HCT116 (cell line): ENCODE measurements at regions not wholly inside any gene's neighbourhood (a gene's known extent, or its start where the extent isn't known, plus 50 kb on each side); places are given as distances from the start of the nearest gene placed in this dataset.

ENCODE experiments used
- ATAC-seq: fragments of 200-7000 bp; cut with Tn5 transposase; 2 replicates; pipeline ENCODE4 v1.9.1; 2020; ENCODE audit warnings: mild to moderate bottlenecking, moderate library complexity
- BruUV-seq: library from RNA; stranded (reverse); fragments of 400-500 nt; replicated peaks from 2 replicates; lab custom pipeline; 2021; lab: Mats Ljungman, UMichigan
- CTCF ChIA-PET: fragments of 300-600 bp; sonication (Branson Sonifier 250); formaldehyde crosslinking; loops from one replicate; lab custom pipeline; 2021; ENCODE audit warnings: antibody characterized with exemption; lab: Charles Lee
- POLR2A ChIA-PET: fragments of 300-600, 350-600 bp; sonication (Branson Sonifier 250); formaldehyde crosslinking; loops from one replicate; lab custom pipeline; 2021; ENCODE audit warnings: antibody characterized with exemption; lab: Charles Lee
- RAD21 ChIA-PET, 2 experiments: fragments of 300-600 bp; sonication (Branson Sonifier 250); formaldehyde crosslinking; loops; one replicate each; lab custom pipeline; 2023; ENCODE audit warnings: low total read pairs in 2 of 2; ENCODE audit not compliant: uncharacterized antibody in 2 of 2, unreplicated experiment in 2 of 2, low non-redundant PET in 1 of 2; lab: Charles Lee
- DNase-seq: peaks from one replicate; pipeline ENCODE4 v3.0.0-alpha.2; 2010; ENCODE audit warnings: low read depth, low spot score
- H2AFZ ChIP-seq: fragments of 200-600 bp; shearing (Covaris generic), sonication (generic); 2 replicates; pipeline ENCODE4 v1.6.1; 2017; ENCODE audit warnings: low read depth, mixed run types, mixed read lengths, antibody characterized with exemption, low read length; ENCODE audit not compliant: poor library complexity, severe bottlenecking
- H3K27ac ChIP-seq: 2 replicates; pipeline ENCODE4 v1.5.1; 2012; ENCODE audit warnings: low read depth, low read length
- H3K27me3 ChIP-seq: fragments of 200-600 bp; sonication (generic); 2 replicates; pipeline ENCODE4 v1.6.1; 2016; ENCODE audit warnings: mixed run types, low read length, mixed read lengths; ENCODE audit not compliant: insufficient read depth
- H3K36me3 ChIP-seq, 2 experiments: fragments of 200-500 bp in 1 of 2; fragments of 200-600 bp in 1 of 2; sonication (Bioruptor generic) in 1 of 2; sonication (generic) in 1 of 2; 2 replicates each; pipeline versions ENCODE4 v1.5.1 to v1.6.1; 2014 to 2016; ENCODE audit warnings: low read length in 2 of 2, inconsistent platforms in 1 of 2, mixed read lengths in 1 of 2, mixed run types in 1 of 2; ENCODE audit not compliant: insufficient read depth in 2 of 2, control insufficient read depth in 1 of 2
- H3K4me1 ChIP-seq, 2 experiments: fragments of 200-600 bp in 1 of 2; sonication (generic) in 1 of 2; 2 replicates each; pipeline versions ENCODE4 v1.5.1 to v1.6.1; 2012 to 2017; ENCODE audit warnings: low read length in 2 of 2, inconsistent platforms in 1 of 2, mild to moderate bottlenecking in 1 of 2, mixed read lengths in 1 of 2, mixed run types in 1 of 2, moderate library complexity in 1 of 2; ENCODE audit not compliant: insufficient read depth in 2 of 2, control insufficient read depth in 1 of 2
- H3K4me2 ChIP-seq: fragments of 200-600 bp; sonication (generic); 2 replicates; pipeline ENCODE4 v1.6.1; 2017; ENCODE audit warnings: mixed run types, low read length, mixed read lengths
- H3K4me3 ChIP-seq, 2 experiments: fragments of 200-600 bp in 1 of 2; sonication (generic) in 1 of 2; replicated peaks in 1 of 2; 2 replicates each; pipeline ENCODE4 v1.5.1; 2011 to 2016; ENCODE audit warnings: low read length in 2 of 2, control low read depth in 1 of 2, low read depth in 1 of 2, mild to moderate bottlenecking in 1 of 2, mixed read lengths in 1 of 2, mixed run types in 1 of 2
- H3K79me2 ChIP-seq: fragments of 200-600 bp; sonication (generic); 2 replicates; pipeline ENCODE4 v1.6.1; 2017; ENCODE audit warnings: mild to moderate bottlenecking, mixed run types, low read length, moderate library complexity, mixed read lengths; ENCODE audit not compliant: insufficient read depth
- H3K9ac ChIP-seq: fragments of 200-600 bp; sonication (generic); 2 replicates; pipeline ENCODE4 v1.6.1; 2016; ENCODE audit warnings: low read length, mixed read lengths
- H3K9me2 ChIP-seq: fragments of 200-600 bp; sonication (generic), shearing (Covaris generic); 2 replicates; pipeline ENCODE4 v1.6.1; 2017; ENCODE audit warnings: mixed run types, mild to moderate bottlenecking, moderate library complexity; ENCODE audit not compliant: insufficient read depth
- H3K9me3 ChIP-seq, 2 experiments: fragments of 200-500 bp in 1 of 2; fragments of 200-600 bp in 1 of 2; sonication (Bioruptor generic) in 1 of 2; sonication (generic) in 1 of 2; 2 replicates each; pipeline ENCODE4 v1.6.1; 2014 to 2017; ENCODE audit warnings: low read length in 2 of 2, mixed read lengths in 2 of 2, inconsistent platforms in 1 of 2, low read depth in 1 of 2, mild to moderate bottlenecking in 1 of 2, mixed run types in 1 of 2, moderate library complexity in 1 of 2; ENCODE audit not compliant: control insufficient read depth in 1 of 2, insufficient read depth in 1 of 2
- H4K20me1 ChIP-seq: fragments of 200-600 bp; sonication (generic), shearing (Covaris generic); 2 replicates; pipeline ENCODE4 v1.6.1; 2017; ENCODE audit warnings: mixed run types, mild to moderate bottlenecking, moderate library complexity; ENCODE audit not compliant: insufficient read depth
- ATF3 ChIP-seq: IDR thresholded peaks from 2 replicates; pipeline ENCODE4 v1.6.1; 2012
- CBX3 ChIP-seq: IDR thresholded peaks from 2 replicates; pipeline ENCODE4 v1.6.1; 2012; ENCODE audit warnings: low read depth
- EGR1 ChIP-seq: IDR thresholded peaks from 2 replicates; pipeline ENCODE4 v1.6.1; 2012; ENCODE audit warnings: low read depth
- ELF1 ChIP-seq: IDR thresholded peaks from 2 replicates; pipeline ENCODE4 v1.6.1; 2012; ENCODE audit warnings: low read depth, borderline replicate concordance
- EZH2 ChIP-seq: fragments of 200-600 bp; sonication (generic); IDR thresholded peaks from 2 replicates; pipeline ENCODE4 v1.6.1; 2017; ENCODE audit warnings: antibody characterized with exemption, mixed run types
- EZH2phosphoT487 ChIP-seq: fragments of 200-600 bp; IDR thresholded peaks from 2 replicates; pipeline ENCODE4 v1.6.1; 2018; ENCODE audit warnings: antibody characterized with exemption, borderline replicate concordance
- FOSL1 ChIP-seq: IDR thresholded peaks from 2 replicates; pipeline ENCODE4 v1.6.1; 2012; ENCODE audit warnings: low read depth
- JUND ChIP-seq: IDR thresholded peaks from 2 replicates; pipeline ENCODE4 v1.6.1; 2012
- POLR2A ChIP-seq: IDR thresholded peaks from 2 replicates; pipeline ENCODE4 v1.7.0; 2011; ENCODE audit warnings: borderline replicate concordance; ENCODE audit not compliant: insufficient read depth, insufficient read length; ENCODE audit errors: extremely low read depth
- SIN3A ChIP-seq: IDR thresholded peaks from 2 replicates; pipeline ENCODE4 v1.6.1; 2012; ENCODE audit warnings: low read depth
- SP1 ChIP-seq: IDR thresholded peaks from 2 replicates; pipeline ENCODE4 v1.6.1; 2012; ENCODE audit warnings: low read depth
- SRF ChIP-seq: IDR thresholded peaks from 2 replicates; pipeline ENCODE4 v1.6.1; 2012; ENCODE audit warnings: low read depth
- TCF7L2 ChIP-seq: IDR thresholded peaks from 2 replicates; pipeline ENCODE4 v1.7.0; 2011; ENCODE audit warnings: borderline replicate concordance, inconsistent platforms; ENCODE audit not compliant: insufficient read depth, insufficient read length; ENCODE audit errors: extremely low read depth
- ZBTB33 ChIP-seq: IDR thresholded peaks from 2 replicates; pipeline ENCODE4 v1.6.1; 2011; ENCODE audit warnings: mild to moderate bottlenecking, low read length, moderate library complexity; ENCODE audit not compliant: insufficient replicate concordance; ENCODE audit errors: extremely low read depth
- ZFX ChIP-seq: fragments of 450-650 bp; IDR thresholded peaks from 2 replicates; pipeline ENCODE4 v1.6.1; 2017
- ZNF274 ChIP-seq: fragments of 200-500 bp; sonication (Bioruptor generic); IDR thresholded peaks from 2 replicates; pipeline ENCODE4 v1.6.1; 2014; ENCODE audit warnings: mild to moderate bottlenecking, low read depth, low read length, inconsistent platforms
- intact Hi-C: fragments of 100-400 bp; cut with micrococcal nuclease; formaldehyde crosslinking; loops from 2 replicates; pipeline ENCODE4 v1.10.0; 2022

- Histone ChIP-seq H3K27ac (no peak overlapping the region), H3K4me3 (no peak overlapping the region), H3K36me3 (no peaks in the 10 kb centered on the region), H3K4me2 (no peak overlapping the region), H3K9me2 (no peaks in the 10 kb centered on the region), H3K9ac (no peak overlapping the region), H2AFZ (no peak overlapping the region), H3K4me1 (peaks cover 0 to 6% of the 10 kb centered on the region in 2 experiments; a peak in 1 of 4 replicates), H3K79me2 (no peaks in the 10 kb centered on the region), H3K9me3 (no peaks in the 10 kb centered on the region)
- no TSS peak for BruUV-seq
- CTCF ChIA-PET = no interaction called here
- DNase-seq = no peak
- POLR2A ChIA-PET = no interaction called here
- TF ChIP-seq SRF = no peak
- no peak for TF ChIP-seq ZBTB33
- no peak for TF ChIP-seq SIN3A
- no peak for TF ChIP-seq POLR2A
- no peak for TF ChIP-seq ZNF274
- TF ChIP-seq ATF3 = no peak
- TF ChIP-seq EZH2phosphoT487 = no peak
- TF ChIP-seq TCF7L2 = no peak
- TF ChIP-seq SP1 = no peak
- TF ChIP-seq CBX3 = no peak
- TF ChIP-seq EZH2 = no peak
- no peak for TF ChIP-seq EGR1
- TF ChIP-seq JUND = no peak
- TF ChIP-seq ZFX = no peak
- TF ChIP-seq FOSL1 = no peak
- no peak for TF ChIP-seq ELF1
- TF ChIP-seq, all 23 proteins: peak for 0
- intact Hi-C loops = no loop called here
- Histone ChIP-seq H3K27me3 (no peaks in the 10 kb centered on the region), H4K20me1 (no peaks in the 10 kb centered on the region)
- RAD21 ChIA-PET = no interaction called here
- no peak for ATAC-seq
Observed at GRCh38 chr12:107148107-107148506, 54.8 kb upstream of the CRY1 start.
